HG03064 (cell line): ENCODE measurements at regions not wholly inside any gene's neighbourhood (a gene's known extent, or its start where the extent isn't known, plus 50 kb on each side); places are given as distances from the start of the nearest gene placed in this dataset.

Experiments
- ATAC-seq: cut with Tn5 transposase; IDR thresholded peaks from one replicate; pipeline ENCODE4 v1.9.1; 2021; ENCODE audit warnings: low read depth; ENCODE audit not compliant: unreplicated experiment

- ATAC-seq = no peak
Measured at GRCh38 chr9:27990524-27990923, 417.2 kb upstream of the C9orf72 start.

- ATAC-seq = no peak
Measured at GRCh38 chr9:27991221-27991620, 417.9 kb upstream of the C9orf72 start.

GRCh38 chr9:28001096-28001495, 427.8 kb upstream of the C9orf72 start:
- ATAC-seq = no peak

- ATAC-seq = no peak
Measured at GRCh38 chr9:28004900-28005299, 431.6 kb upstream of the C9orf72 start.

- no peak for ATAC-seq
Measured at GRCh38 chr9:28005779-28006178, 432.5 kb upstream of the C9orf72 start.

GRCh38 chr9:28007097-28007817, 434.0 kb upstream of the C9orf72 start:
- no peak for ATAC-seq

GRCh38 chr9:28014212-28014611, 440.9 kb upstream of the C9orf72 start:
- no peak for ATAC-seq

- ATAC-seq = no peak
Measured at GRCh38 chr9:28024676-28025075, 451.4 kb upstream of the C9orf72 start.

- ATAC-seq = no peak
Measured at GRCh38 chr9:28025186-28025585, 451.9 kb upstream of the C9orf72 start.

- ATAC-seq = no peak
Measured at GRCh38 chr9:28031521-28032267, 458.4 kb upstream of the C9orf72 start.

GRCh38 chr9:28032268-28032590, 458.9 kb upstream of the C9orf72 start:
- no peak for ATAC-seq

GRCh38 chr9:28034242-28034641, 461.0 kb upstream of the C9orf72 start:
- no peak for ATAC-seq

GRCh38 chr9:28037968-28038367, 464.7 kb upstream of the C9orf72 start:
- ATAC-seq = no peak

- ATAC-seq = no peak
Measured at GRCh38 chr9:28045051-28045450, 471.8 kb upstream of the C9orf72 start.

- ATAC-seq = no peak
Measured at GRCh38 chr9:28050046-28050445, 476.8 kb upstream of the C9orf72 start.

GRCh38 chr9:28050941-28051340, 477.7 kb upstream of the C9orf72 start:
- ATAC-seq = no peak

- no peak for ATAC-seq
Measured at GRCh38 chr9:28051559-28052503, 478.6 kb upstream of the C9orf72 start.

- no peak for ATAC-seq
Measured at GRCh38 chr9:28053096-28053777, 480.0 kb upstream of the C9orf72 start.

- no peak for ATAC-seq
Measured at GRCh38 chr9:28056006-28056405, 482.7 kb upstream of the C9orf72 start.

GRCh38 chr9:28056466-28056865, 483.2 kb upstream of the C9orf72 start:
- no peak for ATAC-seq

- no peak for ATAC-seq
Measured at GRCh38 chr9:28059192-28059591, 485.9 kb upstream of the C9orf72 start.
